PC-3 (cell line): ENCODE measurements at regions not wholly inside any gene's neighbourhood (a gene's known extent, or its start where the extent isn't known, plus 50 kb on each side); places are given as distances from the start of the nearest gene placed in this dataset.

Source experiments
- EZH2 ChIP-seq: fragments of 300-600 bp; sonication (generic); IDR thresholded peaks from one replicate; pipeline ENCODE4 v1.6.1; 2017; ENCODE audit warnings: antibody characterized with exemption, mild to moderate bottlenecking, low read length; ENCODE audit not compliant: unreplicated experiment
- EZH2phosphoT487 ChIP-seq: fragments of 300-600 bp; sonication (generic); IDR thresholded peaks from 2 replicates; pipeline ENCODE4 v1.6.1; 2018; ENCODE audit warnings: mild to moderate bottlenecking, antibody characterized with exemption, low read length, borderline replicate concordance
- TF ChIP-seq, protein P1 (sequence below): fragments of 300-600 bp; sonication (generic); conservative IDR thresholded peaks from 2 replicates; pipeline ENCODE4 v1.5.1; 2017; ENCODE audit warnings: antibody characterized with exemption, low read depth, mild to moderate bottlenecking, low read length

DNA sequence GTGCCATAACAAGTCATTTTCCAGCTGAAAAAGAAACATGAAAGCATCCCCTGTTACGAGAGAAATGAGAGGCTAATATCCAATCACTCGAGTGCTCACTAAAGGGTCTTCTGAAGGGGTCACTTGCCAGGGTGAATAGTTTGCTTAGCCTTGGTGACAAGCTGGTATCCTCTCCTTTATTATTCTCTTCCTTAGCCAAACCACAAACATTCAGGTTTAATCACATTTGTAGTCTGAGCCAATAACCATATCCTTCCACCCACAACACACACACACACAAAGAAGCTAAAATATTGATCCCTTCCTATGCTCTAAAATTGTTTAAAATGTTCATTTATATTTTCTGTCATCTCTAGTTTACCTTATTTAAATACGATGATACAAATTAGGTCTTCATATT, 240.5 kb upstream of the TMCO5A start:
- TF ChIP-seq, protein P1, sequence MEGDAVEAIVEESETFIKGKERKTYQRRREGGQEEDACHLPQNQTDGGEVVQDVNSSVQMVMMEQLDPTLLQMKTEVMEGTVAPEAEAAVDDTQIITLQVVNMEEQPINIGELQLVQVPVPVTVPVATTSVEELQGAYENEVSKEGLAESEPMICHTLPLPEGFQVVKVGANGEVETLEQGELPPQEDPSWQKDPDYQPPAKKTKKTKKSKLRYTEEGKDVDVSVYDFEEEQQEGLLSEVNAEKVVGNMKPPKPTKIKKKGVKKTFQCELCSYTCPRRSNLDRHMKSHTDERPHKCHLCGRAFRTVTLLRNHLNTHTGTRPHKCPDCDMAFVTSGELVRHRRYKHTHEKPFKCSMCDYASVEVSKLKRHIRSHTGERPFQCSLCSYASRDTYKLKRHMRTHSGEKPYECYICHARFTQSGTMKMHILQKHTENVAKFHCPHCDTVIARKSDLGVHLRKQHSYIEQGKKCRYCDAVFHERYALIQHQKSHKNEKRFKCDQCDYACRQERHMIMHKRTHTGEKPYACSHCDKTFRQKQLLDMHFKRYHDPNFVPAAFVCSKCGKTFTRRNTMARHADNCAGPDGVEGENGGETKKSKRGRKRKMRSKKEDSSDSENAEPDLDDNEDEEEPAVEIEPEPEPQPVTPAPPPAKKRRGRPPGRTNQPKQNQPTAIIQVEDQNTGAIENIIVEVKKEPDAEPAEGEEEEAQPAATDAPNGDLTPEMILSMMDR: no peak
- TF ChIP-seq EZH2: no peak
- TF ChIP-seq EZH2phosphoT487: no peak
